Trophoblast cell (in vitro differentiated cells and primary cell): ENCODE measurements at regions not wholly inside any gene's neighbourhood (a gene's known extent, or its start where the extent isn't known, plus 50 kb on each side); places are given as distances from the start of the nearest gene placed in this dataset.

Experiments used
- DNase-seq, 2 donors: peaks; one replicate each; pipeline ENCODE4 v3.0.0-alpha.2; 2016
- H2AFZ ChIP-seq: 2 replicates; pipeline ENCODE4 v1.6.1; 2013; ENCODE audit warnings: low read length, moderate library complexity, mild to moderate bottlenecking; ENCODE audit not compliant: insufficient read depth, poor library complexity
- H2AK5ac ChIP-seq: 2 replicates; pipeline ENCODE4 v1.6.1; 2013; ENCODE audit warnings: mild to moderate bottlenecking, low read length
- H2BK120ac ChIP-seq: 2 replicates; pipeline ENCODE4 v1.6.1; 2013; ENCODE audit warnings: low read length, mild to moderate bottlenecking, moderate library complexity; ENCODE audit not compliant: insufficient read depth, poor library complexity
- H2BK12ac ChIP-seq: 2 replicates; pipeline ENCODE4 v1.6.1; 2013; ENCODE audit warnings: mild to moderate bottlenecking, low read length, moderate library complexity
- H2BK5ac ChIP-seq: 2 replicates; pipeline ENCODE4 v1.6.1; 2013; ENCODE audit warnings: low read length, low read depth, moderate library complexity, mild to moderate bottlenecking; ENCODE audit not compliant: poor library complexity
- H3K14ac ChIP-seq: 2 replicates; pipeline ENCODE4 v1.6.1; 2013; ENCODE audit warnings: mild to moderate bottlenecking, low read length
- H3K18ac ChIP-seq: 2 replicates; pipeline ENCODE4 v1.6.1; 2013; ENCODE audit warnings: mild to moderate bottlenecking, low read length
- H3K23ac ChIP-seq: 2 replicates; pipeline ENCODE4 v1.6.1; 2013; ENCODE audit warnings: low read length
- H3K27ac ChIP-seq: 2 replicates; pipeline ENCODE4 v1.5.1; 2013; ENCODE audit warnings: low read depth, mild to moderate bottlenecking, inconsistent platforms, low read length, moderate library complexity
- H3K27me3 ChIP-seq: 2 replicates; pipeline ENCODE4 v1.6.1; 2013; ENCODE audit warnings: inconsistent platforms, mild to moderate bottlenecking, low read length, moderate library complexity; ENCODE audit not compliant: insufficient read depth
- H3K36me3 ChIP-seq, 2 experiments: 1 replicate in 1 of 2; 2 replicates in 1 of 2; pipeline ENCODE4 v1.6.1; 2013; ENCODE audit warnings: low read length in 2 of 2, mild to moderate bottlenecking in 2 of 2, moderate library complexity in 1 of 2; ENCODE audit not compliant: insufficient read depth in 2 of 2, control insufficient read depth in 1 of 2
- H3K4ac ChIP-seq: 2 replicates; pipeline ENCODE4 v1.6.1; 2013; ENCODE audit warnings: low read depth, mild to moderate bottlenecking, low read length, moderate library complexity
- H3K4me1 ChIP-seq, 2 experiments: 1 replicate in 1 of 2; 2 replicates in 1 of 2; pipeline ENCODE4 v1.6.1; 2013; ENCODE audit warnings: low read length in 2 of 2, mild to moderate bottlenecking in 2 of 2, moderate library complexity in 1 of 2; ENCODE audit not compliant: insufficient read depth in 2 of 2, control insufficient read depth in 1 of 2
- H3K4me2 ChIP-seq: 2 replicates; pipeline ENCODE4 v1.6.1; 2013; ENCODE audit warnings: inconsistent platforms, mild to moderate bottlenecking, low read length, moderate library complexity
- H3K4me3 ChIP-seq: 2 replicates; pipeline ENCODE4 v1.5.1; 2013; ENCODE audit warnings: mild to moderate bottlenecking, low read depth, low read length, inconsistent platforms
- H3K79me1 ChIP-seq: one replicate; pipeline ENCODE4 v1.6.1; 2013; ENCODE audit warnings: low read length
- H3K79me2 ChIP-seq: 2 replicates; pipeline ENCODE4 v1.6.1; 2013; ENCODE audit warnings: low read length, mild to moderate bottlenecking; ENCODE audit not compliant: control insufficient read depth, insufficient read depth, poor library complexity
- H3K9ac ChIP-seq: 2 replicates; pipeline ENCODE4 v1.6.1; 2013; ENCODE audit warnings: mild to moderate bottlenecking, low read length
- H3K9me3 ChIP-seq: 2 replicates; pipeline ENCODE4 v1.6.1; 2013; ENCODE audit warnings: low read depth, mild to moderate bottlenecking, control low read depth, inconsistent platforms, low read length; ENCODE audit not compliant: insufficient read depth
- H4K12ac ChIP-seq: 2 replicates; pipeline ENCODE4 v1.6.1; 2013; ENCODE audit warnings: low read depth, mild to moderate bottlenecking, low read length, moderate library complexity
- H4K8ac ChIP-seq: 2 replicates; pipeline ENCODE4 v1.6.1; 2013; ENCODE audit warnings: low read depth, mild to moderate bottlenecking, low read length, moderate library complexity
- H4K91ac ChIP-seq: one replicate; pipeline ENCODE4 v1.6.1; 2013; ENCODE audit warnings: low read depth, mild to moderate bottlenecking, low read length, moderate library complexity
- WGBS: extraction: QIAGEN DNeasy Blood & Tissue Kit; methylation state at CpG from one replicate; pipeline ENCODE4 v1.1.7; 2013; ENCODE audit warnings: missing lambda C conversion rate; ENCODE audit not compliant: insufficient read length, insufficient coverage; ENCODE audit errors: extremely low coverage; 5-methylcytosine and 5-hydroxymethylcytosine counted together

DNA sequence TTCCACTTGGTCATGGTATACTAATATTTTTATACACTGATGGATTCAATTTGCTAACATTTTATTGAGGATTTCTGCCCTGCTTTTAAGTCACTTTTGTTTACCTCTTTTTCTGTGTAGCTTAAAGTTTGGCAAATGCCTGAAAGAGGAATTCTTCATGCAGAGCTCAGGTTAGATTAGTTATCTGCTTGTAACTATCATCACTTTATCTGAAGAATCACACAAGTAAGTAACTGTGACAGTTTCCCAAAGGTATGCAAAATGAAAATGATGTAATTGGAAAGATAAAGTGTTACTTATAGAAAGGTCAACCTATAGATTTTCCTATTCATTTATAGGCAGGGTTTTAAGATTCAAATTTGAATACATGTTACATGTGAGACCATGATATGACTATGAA, 188.8 kb upstream of the ACTBL2 start:
- no peaks in the 10 kb centered on the region for H3K79me2 ChIP-seq

DNA sequence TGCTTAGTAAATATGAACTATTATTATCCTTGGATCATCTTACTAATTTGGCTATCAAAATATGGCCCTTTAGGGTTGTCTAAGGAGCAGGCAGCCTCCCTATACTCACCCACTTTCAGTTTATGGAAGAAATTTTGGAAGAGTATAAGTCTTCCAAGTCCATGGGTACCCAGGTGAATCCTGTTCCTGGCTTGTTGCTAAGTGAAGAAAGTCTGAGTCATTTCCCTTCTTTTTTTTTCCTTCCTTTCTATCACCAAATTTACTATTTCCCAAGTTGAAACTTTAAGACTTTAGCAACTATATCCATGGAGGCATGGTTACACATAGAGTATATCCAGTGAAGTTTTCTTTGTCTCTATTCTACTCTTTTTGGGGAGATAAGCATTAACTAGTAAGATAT, 184.0 kb upstream of the ACTBL2 start:
- no peak overlapping the region for H2BK120ac ChIP-seq
- H4K8ac ChIP-seq, result no peak overlapping the region
- H3K27me3 ChIP-seq, result no peaks in the 10 kb centered on the region
- H2AFZ ChIP-seq, result no peak overlapping the region
- H3K4ac ChIP-seq, result no peak overlapping the region
- no peak overlapping the region for H2BK5ac ChIP-seq
- no peak overlapping the region for H2AK5ac ChIP-seq
- H2BK12ac ChIP-seq, result no peak overlapping the region
- H3K14ac ChIP-seq, result no peak overlapping the region
- H3K9me3 ChIP-seq, result no peaks in the 10 kb centered on the region
- H3K4me2 ChIP-seq, result no peak overlapping the region
- no peak overlapping the region for H3K18ac ChIP-seq
- H3K36me3 ChIP-seq, result no peaks in the 10 kb centered on the region
- H4K12ac ChIP-seq, result no peak overlapping the region
- no peak overlapping the region for H4K91ac ChIP-seq
- no peak for DNase-seq
- no peak overlapping the region for H3K9ac ChIP-seq
- H3K23ac ChIP-seq, result no peak overlapping the region
- H3K79me1 ChIP-seq, result no peaks in the 10 kb centered on the region
- H3K4me3 ChIP-seq, result no peak overlapping the region
- no peaks in the 10 kb centered on the region for H3K79me2 ChIP-seq
- H3K4me1 ChIP-seq, result no peaks in the 10 kb centered on the region
- no peak overlapping the region for H3K27ac ChIP-seq

More for the DNA sequence above, 188.8 kb upstream of the ACTBL2 start:
- Histone ChIP-seq H3K27me3 (no peaks in the 10 kb centered on the region), H3K4me1 (no peaks in the 10 kb centered on the region), H3K4me2 (no peak overlapping the region), H2AFZ (no peak overlapping the region), H3K36me3 (no peaks in the 10 kb centered on the region), H2BK120ac (no peak overlapping the region), H3K14ac (no peak overlapping the region), H3K23ac (no peak overlapping the region), H3K4ac (no peak overlapping the region), H3K4me3 (no peak overlapping the region), H2BK12ac (no peak overlapping the region), H4K91ac (no peak overlapping the region), H4K12ac (no peak overlapping the region), H2BK5ac (no peak overlapping the region), H3K27ac (no peak overlapping the region), H3K18ac (no peak overlapping the region), H3K9ac (no peak overlapping the region), H4K8ac (no peak overlapping the region), H3K79me1 (no peaks in the 10 kb centered on the region), H3K9me3 (no peaks in the 10 kb centered on the region), H2AK5ac (no peak overlapping the region)
- peak in 1 of 2 donors; percentile 53 for DNase-seq

DNA sequence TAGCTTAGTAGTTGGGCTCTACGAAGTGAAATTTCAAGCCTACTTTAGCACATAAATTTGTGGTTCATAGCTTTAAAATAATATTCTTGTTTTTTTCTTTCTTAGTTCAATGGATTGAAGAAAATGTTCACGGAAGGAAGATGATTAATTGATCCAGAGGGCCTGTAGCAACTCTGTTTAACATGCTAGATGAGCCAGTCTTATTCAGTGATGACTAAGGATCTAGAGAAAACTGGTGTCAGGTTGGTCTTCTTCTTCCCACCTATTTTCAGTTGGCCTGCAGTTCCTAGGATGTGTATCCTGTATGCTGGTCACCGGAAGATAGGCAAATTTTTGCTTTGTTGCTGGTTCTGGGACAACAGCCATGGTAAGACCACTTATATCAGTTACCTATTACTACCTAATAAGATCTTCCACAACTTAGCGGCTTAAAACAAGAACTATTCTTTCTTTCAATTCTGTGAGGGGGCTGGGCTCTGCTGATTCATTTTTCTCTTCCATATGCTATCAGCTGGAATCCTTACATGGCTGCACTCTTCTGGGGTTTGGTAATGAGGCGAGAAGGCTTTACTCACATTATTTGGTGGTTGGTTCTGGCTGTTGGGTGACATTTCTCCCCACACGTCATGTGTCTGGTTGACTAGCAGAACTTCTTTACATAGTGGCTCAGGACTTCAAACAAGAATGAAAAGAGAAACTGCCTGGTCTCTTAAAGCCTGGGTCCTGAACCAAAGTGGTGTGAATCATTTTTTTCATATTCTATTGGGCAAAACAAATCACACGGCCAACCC, 182.7 kb upstream of the ACTBL2 start:
- no peaks in the 10 kb centered on the region for H3K36me3 ChIP-seq
- no peak overlapping the region for H3K4me3 ChIP-seq
- H2BK120ac ChIP-seq, result no peak overlapping the region
- no peak for DNase-seq
- H2AK5ac ChIP-seq, result no peak overlapping the region
- no peaks in the 10 kb centered on the region for H3K79me1 ChIP-seq
- H3K14ac ChIP-seq, result no peak overlapping the region
- no CpG with 5 or more reads among the region's 7 CpGs for WGBS
- no peak overlapping the region for H3K4ac ChIP-seq
- no peak overlapping the region for H3K18ac ChIP-seq
- H4K91ac ChIP-seq, result no peak overlapping the region
- H3K23ac ChIP-seq, result no peak overlapping the region
- no peak overlapping the region for H3K9ac ChIP-seq
- no peak overlapping the region for H3K27ac ChIP-seq
- H3K79me2 ChIP-seq, result no peaks in the 10 kb centered on the region
- H4K12ac ChIP-seq, result no peak overlapping the region
- no peak overlapping the region for H3K4me2 ChIP-seq
- H3K27me3 ChIP-seq, result no peaks in the 10 kb centered on the region
- no peaks in the 10 kb centered on the region for H3K4me1 ChIP-seq
- no peak overlapping the region for H4K8ac ChIP-seq
- no peak overlapping the region for H2BK12ac ChIP-seq
- no peak overlapping the region for H2BK5ac ChIP-seq
- no peaks in the 10 kb centered on the region for H3K9me3 ChIP-seq
- no peak overlapping the region for H2AFZ ChIP-seq

DNA sequence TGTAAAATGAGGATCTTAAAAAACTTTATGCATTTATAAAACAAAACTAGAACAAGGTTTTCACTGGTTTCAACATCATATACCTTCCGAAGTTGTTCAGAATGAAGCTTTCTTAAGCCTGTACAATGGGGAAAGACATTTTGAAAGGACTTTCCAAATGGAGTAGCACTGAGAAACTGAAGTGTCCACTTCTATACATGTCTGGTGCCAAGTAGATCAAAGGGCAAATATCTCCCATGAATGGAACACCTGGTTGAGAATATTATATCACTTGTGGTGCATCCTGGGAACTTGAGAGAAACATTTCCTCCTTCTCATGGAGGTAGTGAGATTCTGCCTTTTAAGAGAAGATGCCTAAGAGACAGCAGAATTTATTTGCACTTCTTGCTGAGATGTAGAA, 182.1 kb upstream of the ACTBL2 start:
- H3K4me1 ChIP-seq, result no peaks in the 10 kb centered on the region
- H3K9ac ChIP-seq, result no peak overlapping the region
- H3K4me2 ChIP-seq, result no peak overlapping the region
- H3K14ac ChIP-seq, result no peak overlapping the region
- no peaks in the 10 kb centered on the region for H3K9me3 ChIP-seq
- H4K8ac ChIP-seq, result no peak overlapping the region
- H4K91ac ChIP-seq, result no peak overlapping the region
- H3K27ac ChIP-seq, result no peak overlapping the region
- H2BK5ac ChIP-seq, result no peak overlapping the region
- H2BK120ac ChIP-seq, result no peak overlapping the region
- no peak overlapping the region for H4K12ac ChIP-seq
- no peak overlapping the region for H3K23ac ChIP-seq
- no peak overlapping the region for H3K4ac ChIP-seq
- no peak overlapping the region for H3K4me3 ChIP-seq
- H2AK5ac ChIP-seq, result no peak overlapping the region
- H3K18ac ChIP-seq, result no peak overlapping the region
- no peak overlapping the region for H2BK12ac ChIP-seq
- WGBS, result no CpG with 5 or more reads among the region's 1 CpG
- H3K79me1 ChIP-seq, result no peaks in the 10 kb centered on the region
- DNase-seq, result no peak
- H3K79me2 ChIP-seq, result no peaks in the 10 kb centered on the region
- H2AFZ ChIP-seq, result no peak overlapping the region
- no peaks in the 10 kb centered on the region for H3K36me3 ChIP-seq
- H3K27me3 ChIP-seq, result no peaks in the 10 kb centered on the region
